Transverse colon (tissue), 4 donors: ENCODE measurements at regions not wholly inside any gene's neighbourhood (a gene's known extent, or its start where the extent isn't known, plus 50 kb on each side); places are given as distances from the start of the nearest gene placed in this dataset.

ENCODE experiments used
- CTCF ChIP-seq, 5 experiments: fragments of 200-600 bp in 3 of 5; fragments of 450-650 bp in 2 of 5; sonication (generic) in 3 of 5; IDR thresholded peaks; 1 replicate in 2 of 5; 2 replicates in 3 of 5; pipeline ENCODE4 v1.5.1; 2016 to 2017; ENCODE audit warnings: antibody characterized with exemption in 5 of 5, inconsistent platforms in 3 of 5, mild to moderate bottlenecking in 2 of 5, moderate library complexity in 1 of 5
- EP300 ChIP-seq: sonication (generic); formaldehyde crosslinking; IDR thresholded peaks from one replicate; pipeline ENCODE4 v1.6.1; 2017; ENCODE audit warnings: antibody characterized with exemption, low read depth
- POLR2A ChIP-seq: fragments of 450-650 bp; IDR thresholded peaks from one replicate; pipeline ENCODE4 v1.6.1; 2016; ENCODE audit warnings: antibody characterized with exemption, mild to moderate bottlenecking, moderate library complexity
- POLR2AphosphoS5 ChIP-seq, 3 donors: sonication (generic); formaldehyde crosslinking; IDR thresholded peaks; one replicate each; pipeline ENCODE4 v1.6.1; 2016; ENCODE audit warnings: antibody characterized with exemption in 3 of 3

- TF ChIP-seq CTCF (IDR thresholded peaks at IDR 0.05) (no peak), POLR2AphosphoS5 (IDR thresholded peaks at IDR 0.05) (peak in 2 of 3 donors; percentile 70 to 77), POLR2A (peak; percentile 36), EP300 (no peak)
Observed at GRCh38 chr12:88775742-88776151, 195.5 kb upstream of the KITLG start.
